ENCODE measurements at regions not wholly inside any gene's neighbourhood (a gene's known extent, or its start where the extent isn't known, plus 50 kb on each side); places are given as distances from the start of the nearest gene placed in this dataset.

DNA sequence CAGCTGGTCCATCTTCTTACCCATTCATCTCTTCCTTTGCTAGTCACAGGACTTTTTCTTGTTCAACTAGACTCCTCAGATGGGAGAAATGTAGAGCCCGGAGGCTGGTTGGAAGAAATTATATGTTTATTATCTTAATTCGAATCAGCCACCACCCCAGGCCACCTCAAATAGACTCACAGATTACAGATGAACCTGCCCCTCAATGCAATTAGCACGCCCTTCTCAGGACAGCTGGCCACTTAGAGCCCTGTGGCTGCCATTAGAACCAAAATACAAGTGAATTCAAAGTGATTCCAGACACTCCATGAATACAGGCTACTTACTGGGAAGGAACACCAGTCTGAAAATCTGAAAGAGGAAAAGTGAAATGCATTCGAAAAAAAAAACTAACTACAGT lies 176.4 kb downstream of the MAFB start:
- TF ChIP-seq, protein P1, sequence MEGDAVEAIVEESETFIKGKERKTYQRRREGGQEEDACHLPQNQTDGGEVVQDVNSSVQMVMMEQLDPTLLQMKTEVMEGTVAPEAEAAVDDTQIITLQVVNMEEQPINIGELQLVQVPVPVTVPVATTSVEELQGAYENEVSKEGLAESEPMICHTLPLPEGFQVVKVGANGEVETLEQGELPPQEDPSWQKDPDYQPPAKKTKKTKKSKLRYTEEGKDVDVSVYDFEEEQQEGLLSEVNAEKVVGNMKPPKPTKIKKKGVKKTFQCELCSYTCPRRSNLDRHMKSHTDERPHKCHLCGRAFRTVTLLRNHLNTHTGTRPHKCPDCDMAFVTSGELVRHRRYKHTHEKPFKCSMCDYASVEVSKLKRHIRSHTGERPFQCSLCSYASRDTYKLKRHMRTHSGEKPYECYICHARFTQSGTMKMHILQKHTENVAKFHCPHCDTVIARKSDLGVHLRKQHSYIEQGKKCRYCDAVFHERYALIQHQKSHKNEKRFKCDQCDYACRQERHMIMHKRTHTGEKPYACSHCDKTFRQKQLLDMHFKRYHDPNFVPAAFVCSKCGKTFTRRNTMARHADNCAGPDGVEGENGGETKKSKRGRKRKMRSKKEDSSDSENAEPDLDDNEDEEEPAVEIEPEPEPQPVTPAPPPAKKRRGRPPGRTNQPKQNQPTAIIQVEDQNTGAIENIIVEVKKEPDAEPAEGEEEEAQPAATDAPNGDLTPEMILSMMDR (IDR thresholded peaks at IDR 0.05) = no peak
- no peak for TF ChIP-seq POLR2A (IDR thresholded peaks at IDR 0.05)
- no peak for TF ChIP-seq EP300 (IDR thresholded peaks at IDR 0.05)

Measured in tibial nerve (tissue), 4 donors.